IMR-90 (cell line): ENCODE measurements at regions not wholly inside any gene's neighbourhood (a gene's known extent, or its start where the extent isn't known, plus 50 kb on each side); places are given as distances from the start of the nearest gene placed in this dataset.

Experiments
- ATAC-seq: fragments of 200-7000 bp; cut with Tn5 transposase; 2 replicates; pipeline ENCODE4 v1.9.1; 2020; ENCODE audit warnings: low read depth, mild to moderate bottlenecking, moderate library complexity
- BruUV-seq: library from RNA; stranded (reverse); fragments of 400-500 nt; replicated peaks from 2 replicates; lab custom pipeline; 2021; lab: Mats Ljungman, UMichigan
- CTCF ChIA-PET: fragments of 300-600 bp; formaldehyde crosslinking; extraction: SDS; loops from one replicate; lab custom pipeline; 2021; ENCODE audit warnings: antibody characterized with exemption; lab: Yijun Ruan, JAX
- POLR2A ChIA-PET: fragments of 300-600 bp; sonication (Branson Sonifier 250); formaldehyde crosslinking; loops from one replicate; lab custom pipeline; 2022; ENCODE audit warnings: antibody characterized with exemption; ENCODE audit not compliant: unreplicated experiment; lab: Charles Lee
- DNase-seq: peaks from one replicate; pipeline ENCODE4 v3.0.0; 2013
- H2AFZ ChIP-seq: replicated peaks from 2 replicates; pipeline ENCODE3; 2013; ENCODE audit warnings: low read length, mild to moderate bottlenecking; ENCODE audit not compliant: poor library complexity
- H2AK5ac ChIP-seq: 2 replicates; pipeline ENCODE4 v1.6.1; 2013; ENCODE audit warnings: low read depth, low read length, inconsistent platforms
- H2AK9ac ChIP-seq: replicated peaks from 2 replicates; pipeline ENCODE3; 2013; ENCODE audit warnings: mild to moderate bottlenecking, low read depth, low read length, moderate library complexity; ENCODE audit not compliant: poor library complexity
- H2BK120ac ChIP-seq: 2 replicates; pipeline ENCODE4 v1.6.1; 2013; ENCODE audit warnings: low read depth, low read length, inconsistent platforms
- H2BK15ac ChIP-seq: 3 replicates; pipeline ENCODE4 v1.6.1; 2013; ENCODE audit warnings: low read depth, low read length, inconsistent platforms
- H2BK20ac ChIP-seq: 2 replicates; pipeline ENCODE4 v1.6.1; 2013; ENCODE audit warnings: low read depth, mild to moderate bottlenecking, inconsistent platforms, low read length, moderate library complexity
- H2BK5ac ChIP-seq: 2 replicates; pipeline ENCODE4 v1.6.1; 2013; ENCODE audit warnings: mild to moderate bottlenecking, low read depth, low read length, inconsistent platforms; ENCODE audit not compliant: poor library complexity, severe bottlenecking
- H3K14ac ChIP-seq: replicated peaks from 2 replicates; pipeline ENCODE4 v1.6.1; 2013; ENCODE audit warnings: low read depth, low read length, inconsistent platforms
- H3K18ac ChIP-seq: 2 replicates; pipeline ENCODE4 v1.6.1; 2013; ENCODE audit warnings: low read depth, low read length, control low read depth
- H3K23ac ChIP-seq: 2 replicates; pipeline ENCODE4 v1.6.1; 2013; ENCODE audit warnings: low read depth, low read length, inconsistent platforms
- H3K27ac ChIP-seq: 2 replicates; pipeline ENCODE4 v1.5.1; 2013; ENCODE audit warnings: mild to moderate bottlenecking, control low read depth, low read length; ENCODE audit not compliant: insufficient read depth
- H3K27me3 ChIP-seq: 2 replicates; pipeline ENCODE4 v1.6.1; 2013; ENCODE audit warnings: low read length; ENCODE audit not compliant: control insufficient read depth, insufficient read depth
- H3K36me3 ChIP-seq: 2 replicates; pipeline ENCODE4 v1.6.1; 2013; ENCODE audit warnings: low read length, mixed read lengths; ENCODE audit not compliant: control insufficient read depth, insufficient read depth
- H3K4ac ChIP-seq: 2 replicates; pipeline ENCODE4 v1.6.1; 2013; ENCODE audit warnings: low read depth, low read length, inconsistent platforms
- H3K4me1 ChIP-seq: 2 replicates; pipeline ENCODE4 v1.6.1; 2013; ENCODE audit warnings: low read length, mixed read lengths; ENCODE audit not compliant: control insufficient read depth, insufficient read depth
- H3K4me2 ChIP-seq: 2 replicates; pipeline ENCODE4 v1.6.1; 2013; ENCODE audit warnings: low read depth, mild to moderate bottlenecking, control low read depth, low read length, moderate library complexity
- H3K4me3 ChIP-seq: 2 replicates; pipeline ENCODE4 v1.5.1; 2013; ENCODE audit warnings: low read depth, mild to moderate bottlenecking, control low read depth, low read length, moderate library complexity; ENCODE audit not compliant: insufficient read depth
- H3K56ac ChIP-seq: 2 replicates; pipeline ENCODE4 v1.6.1; 2013; ENCODE audit warnings: low read length, inconsistent platforms; ENCODE audit not compliant: insufficient read depth; ENCODE audit errors: extremely low read depth
- H3K79me1 ChIP-seq, 2 experiments: 2 replicates each; pipeline ENCODE4 v1.6.1; 2013; ENCODE audit warnings: low read length in 2 of 2, inconsistent platforms in 1 of 2, low read depth in 1 of 2
- H3K9ac ChIP-seq: 2 replicates; pipeline ENCODE4 v1.6.1; 2013; ENCODE audit warnings: low read depth, low read length, control low read depth
- H3K9me1 ChIP-seq: 2 replicates; pipeline ENCODE4 v1.6.1; 2013; ENCODE audit warnings: low read length, inconsistent platforms; ENCODE audit not compliant: insufficient read depth
- H3K9me3 ChIP-seq: 2 replicates; pipeline ENCODE4 v1.6.1; 2013; ENCODE audit warnings: low read length; ENCODE audit not compliant: control insufficient read depth, insufficient read depth
- H4K20me1 ChIP-seq: 2 replicates; pipeline ENCODE4 v1.6.1; 2013; ENCODE audit warnings: low read length, inconsistent platforms; ENCODE audit not compliant: insufficient read depth
- H4K5ac ChIP-seq: 2 replicates; pipeline ENCODE4 v1.6.1; 2013; ENCODE audit warnings: mild to moderate bottlenecking, low read depth, low read length, control low read depth
- H4K8ac ChIP-seq, 2 experiments: 2 replicates each; pipeline ENCODE4 v1.6.1; 2013; ENCODE audit warnings: low read depth in 2 of 2, low read length in 2 of 2, control low read depth in 1 of 2, inconsistent platforms in 1 of 2
- H4K91ac ChIP-seq: 2 replicates; pipeline ENCODE4 v1.6.1; 2013; ENCODE audit warnings: low read depth, low read length, inconsistent platforms; ENCODE audit not compliant: insufficient read depth
- BHLHE40 ChIP-seq: fragments of 150-350 bp; IDR thresholded peaks from 2 replicates; pipeline ENCODE4 v1.6.1; 2016; ENCODE audit warnings: mild to moderate bottlenecking, low read depth, low read length
- CEBPB ChIP-seq: IDR thresholded peaks from 2 replicates; pipeline ENCODE4 v1.6.1; 2012; ENCODE audit warnings: low read depth, low read length, improper control_type of control experiment
- CHD1 ChIP-seq: IDR thresholded peaks from 2 replicates; pipeline ENCODE4 v1.6.1; 2012; ENCODE audit warnings: low read depth, low read length, improper control_type of control experiment
- CTCF ChIP-seq: conservative IDR thresholded peaks from 2 replicates; pipeline ENCODE4 v1.5.1; 2012; ENCODE audit warnings: mild to moderate bottlenecking, low read depth, low read length, improper control_type of control experiment
- FOS ChIP-seq: fragments of 150-350 bp; IDR thresholded peaks from 2 replicates; pipeline ENCODE4 v1.6.1; 2016; ENCODE audit warnings: low read depth, low read length
- MAZ ChIP-seq: IDR thresholded peaks from 2 replicates; pipeline ENCODE4 v1.6.1; 2012; ENCODE audit warnings: low read depth, mild to moderate bottlenecking, low read length, improper control_type of control experiment, moderate library complexity, borderline replicate concordance
- NFE2L2 ChIP-seq: fragments of 150-350 bp; IDR thresholded peaks from 2 replicates; pipeline ENCODE4 v1.6.1; 2016; ENCODE audit warnings: low read depth, mild to moderate bottlenecking, low read length
- POLR2A ChIP-seq: IDR thresholded peaks from 2 replicates; pipeline ENCODE4 v1.6.1; 2012; ENCODE audit warnings: mild to moderate bottlenecking, low read depth, low read length
- RCOR1 ChIP-seq: IDR thresholded peaks from 2 replicates; pipeline ENCODE4 v1.6.1; 2012; ENCODE audit warnings: mild to moderate bottlenecking, low read length, improper control_type of control experiment; ENCODE audit not compliant: insufficient replicate concordance
- USF2 ChIP-seq: fragments of 150-350 bp; IDR thresholded peaks from 2 replicates; pipeline ENCODE4 v1.6.1; 2017; ENCODE audit warnings: mild to moderate bottlenecking, antibody characterized with exemption, low read length, low read depth
- WGBS, 2 experiments: methylation state at CpG; one replicate each; pipeline versions ENCODE4 v1.1.5 to v1.1.7; 2013; ENCODE audit warnings: missing lambda C conversion rate in 2 of 2; ENCODE audit not compliant: insufficient read length in 1 of 2; ENCODE audit errors: extremely low coverage in 2 of 2; 5-methylcytosine and 5-hydroxymethylcytosine counted together
- dilution Hi-C: fragments of 300-500 bp; cut with HindIII; formaldehyde crosslinking; loops from one replicate; pipeline ENCODE4 v1.14.3; 2018; ENCODE audit warnings: low sequenced_read_pairs; ENCODE audit not compliant: unreplicated experiment
- in situ Hi-C: fragments of 300-500 bp; cut with MboI; formaldehyde crosslinking; loops from 3 replicates; pipeline ENCODE4 v1.14.3; 2019; ENCODE audit warnings: low sequenced_read_pairs, inconsistent platforms, mixed read lengths
- intact Hi-C: fragments of 100-400 bp; cut with micrococcal nuclease; formaldehyde crosslinking; loops from 2 replicates; pipeline ENCODE4 v1.10.0; 2022

GRCh38 chr18:29002747-29003146, 825.8 kb upstream of the CDH2 start:
- H3K4me1 ChIP-seq: peaks cover 2% of the 10 kb centered on the region; the same call in 1 of the 2 replicates
- no peaks in the 10 kb centered on the region for H3K9me3 ChIP-seq
- no peak overlapping the region for H3K14ac ChIP-seq
- ChIA-PET POLR2A (no interaction called here), CTCF (no interaction called here)
- no peaks in the 10 kb centered on the region for H3K79me1 ChIP-seq
- H2AK5ac ChIP-seq: no peak overlapping the region
- H3K9ac ChIP-seq: no peak overlapping the region
- no peaks in the 10 kb centered on the region for H3K36me3 ChIP-seq
- BruUV-seq: no TSS peak
- no peak overlapping the region for H3K27ac ChIP-seq
- no peak overlapping the region for H3K4me2 ChIP-seq
- no peak overlapping the region for H4K8ac ChIP-seq
- H4K5ac ChIP-seq: no peak overlapping the region
- H3K23ac ChIP-seq: no peak overlapping the region
- H2BK20ac ChIP-seq: no peak overlapping the region
- H4K91ac ChIP-seq: no peak overlapping the region
- H2BK5ac ChIP-seq: no peak overlapping the region
- H3K9me1 ChIP-seq: no peaks in the 10 kb centered on the region; the same call in 1 of the 2 replicates
- no peak for TF ChIP-seq NFE2L2
- TF ChIP-seq MAZ: no peak
- no peak for TF ChIP-seq RCOR1
- no peak for TF ChIP-seq FOS
- no peak for TF ChIP-seq CEBPB
- TF ChIP-seq CTCF: no peak
- no peak for TF ChIP-seq USF2
- TF ChIP-seq BHLHE40: no peak
- no peak for TF ChIP-seq POLR2A
- TF ChIP-seq CHD1: no peak
- no peak overlapping the region for H3K4me3 ChIP-seq
- dilution Hi-C loops (no loop called here), in situ Hi-C loops (no loop called here), intact Hi-C loops (loop anchor here (10.0 kb wide), 1 partner anchor 432 kb away; no protein-coding TSS in a partner anchor)
- ATAC-seq: no peak
- H2BK15ac ChIP-seq: no peak overlapping the region
- no peaks in the 10 kb centered on the region for H4K20me1 ChIP-seq
- no peak overlapping the region for H3K4ac ChIP-seq
- H3K56ac ChIP-seq: no peak overlapping the region
- WGBS, 2 experiments: no CpG with 5 or more reads among the region's 8 CpGs
- no peak overlapping the region for H3K18ac ChIP-seq
- no peaks in the 10 kb centered on the region for H3K27me3 ChIP-seq
- H2AFZ ChIP-seq: no peak overlapping the region
- H2AK9ac ChIP-seq: no peak overlapping the region
- no peak overlapping the region for H2BK120ac ChIP-seq
- DNase-seq: no peak
